ENCODE measurements at regions not wholly inside any gene's neighbourhood (a gene's known extent, or its start where the extent isn't known, plus 50 kb on each side); places are given as distances from the start of the nearest gene placed in this dataset.
"Not testable (repeated sequence)": the region's sequence is repeated elsewhere in the genome, so short reads cannot be mapped to it uniquely, and the experiment has no call there.

DNA sequence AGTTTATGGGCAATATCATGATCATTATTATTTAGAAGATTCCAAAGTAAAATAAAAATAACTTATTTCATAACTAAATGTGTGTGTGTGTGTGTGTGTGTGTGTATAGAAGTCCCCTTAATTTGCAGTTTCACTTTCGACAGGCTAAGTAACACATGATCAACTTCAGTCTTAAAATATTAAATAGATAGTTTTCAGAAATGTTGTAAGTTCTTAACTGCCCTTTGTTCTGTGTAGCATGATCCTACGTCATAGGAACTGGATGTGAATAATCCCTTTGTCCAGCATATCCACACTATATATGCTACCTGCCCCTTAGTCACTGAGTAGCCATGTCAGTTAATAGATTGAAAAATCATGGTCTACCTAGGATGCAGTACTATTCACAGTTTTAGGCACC lies 1863.5 kb upstream of the PCDH20 start:
- H2AFZ ChIP-seq (ENCODE audit: low read depth, low read length) = peak overlapping the region; percentile 48; the same call in 1 of the 2 replicates
- no peaks in the 10 kb centered on the region for H3K9me3 ChIP-seq (ENCODE audit: insufficient read depth, low read length)
- no peaks in the 10 kb centered on the region for H3K27me3 ChIP-seq (ENCODE audit: low read depth, low read length)
- H3K36me3 ChIP-seq (replicated peaks; ENCODE audit: low read depth, low read length) = no peaks in the 10 kb centered on the region
- no peak overlapping the region for H3K9ac ChIP-seq (ENCODE audit: low read length)
- no peak overlapping the region for H3K27ac ChIP-seq (ENCODE audit: low read length)
- H4K20me1 ChIP-seq (ENCODE audit: insufficient read depth, low read length) = no peaks in the 10 kb centered on the region
- no peaks in the 10 kb centered on the region for H3K79me2 ChIP-seq (ENCODE audit: low read length)
- no peak overlapping the region for H3K4me2 ChIP-seq (ENCODE audit: low read length)
- no peaks in the 10 kb centered on the region for H3K4me1 ChIP-seq (ENCODE audit: low read length)
- no peak overlapping the region for H3K4me3 ChIP-seq (ENCODE audit: low read length)
- no peak for TF ChIP-seq CTCF (IDR thresholded peaks at IDR 0.05; ENCODE audit: low read depth, low read length)
- TF ChIP-seq EZH2phosphoT487 (IDR thresholded peaks at IDR 0.05; ENCODE audit: low read depth) = no peak

GRCh38 chr13:63274772-63275171 lies 1859.1 kb upstream of the PCDH20 start:
- H3K79me2 ChIP-seq (ENCODE audit: low read length) = no peaks in the 10 kb centered on the region
- no peak overlapping the region for H3K4me2 ChIP-seq (ENCODE audit: low read length)
- no peak overlapping the region for H2AFZ ChIP-seq (ENCODE audit: low read depth, low read length)
- TF ChIP-seq CTCF (IDR thresholded peaks at IDR 0.05; ENCODE audit: low read depth, low read length) (no peak), EZH2phosphoT487 (IDR thresholded peaks at IDR 0.05; ENCODE audit: low read depth) (no peak)
- H3K27me3 ChIP-seq (ENCODE audit: low read depth, low read length) = no peaks in the 10 kb centered on the region
- no peaks in the 10 kb centered on the region for H4K20me1 ChIP-seq (ENCODE audit: insufficient read depth, low read length)
- H3K9me3 ChIP-seq (ENCODE audit: insufficient read depth, low read length) = no peaks in the 10 kb centered on the region
- H3K27ac ChIP-seq (ENCODE audit: low read length) = no peak overlapping the region
- H3K4me3 ChIP-seq (ENCODE audit: low read length) = no peak overlapping the region
- no peak overlapping the region for H3K9ac ChIP-seq (ENCODE audit: low read length)
- no peaks in the 10 kb centered on the region for H3K36me3 ChIP-seq (replicated peaks; ENCODE audit: low read depth, low read length)
- H3K4me1 ChIP-seq (ENCODE audit: low read length) = no peaks in the 10 kb centered on the region

DNA sequence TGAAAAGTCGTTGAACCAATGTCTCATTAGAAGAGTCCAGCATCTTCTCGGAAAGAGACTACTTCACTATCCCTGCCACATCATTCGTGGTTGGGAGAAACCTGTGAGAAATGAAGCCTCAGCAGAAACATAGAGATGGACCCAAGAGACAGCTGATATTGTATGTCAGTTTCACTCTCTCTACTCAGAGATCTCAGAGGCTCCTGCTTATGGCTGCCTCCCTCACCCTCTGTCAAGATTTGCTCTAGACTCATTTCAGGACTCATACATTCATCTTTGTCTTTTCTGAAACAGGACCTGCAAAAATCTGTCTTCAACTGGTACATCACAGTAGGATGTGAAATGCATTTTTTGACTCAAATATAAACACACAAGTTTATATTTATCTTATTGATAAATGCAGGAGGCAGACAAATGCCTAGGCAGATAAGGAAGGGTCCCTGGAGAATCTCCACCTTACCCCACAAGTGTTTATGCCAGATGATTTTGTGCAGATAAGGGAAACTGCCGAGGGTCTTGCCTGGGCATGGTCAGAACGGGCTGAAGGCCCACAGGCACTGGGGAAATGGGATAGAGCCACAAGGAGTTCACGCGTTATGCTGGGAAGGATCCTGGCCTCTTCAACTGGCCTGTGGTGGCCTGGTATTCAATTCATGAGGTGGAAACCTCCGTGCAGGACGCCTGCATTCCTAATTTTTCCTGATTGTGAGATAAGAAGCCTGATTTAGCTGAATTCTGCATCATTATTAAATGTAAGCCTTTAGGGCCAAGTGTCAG lies 1834.0 kb upstream of the PCDH20 start:
- Histone ChIP-seq H3K9me3 (ENCODE audit: insufficient read depth, low read length) (no peaks in the 10 kb centered on the region), H3K79me2 (ENCODE audit: low read length) (no peaks in the 10 kb centered on the region), H4K20me1 (ENCODE audit: insufficient read depth, low read length) (no peaks in the 10 kb centered on the region), H2AFZ (ENCODE audit: low read depth, low read length) (peak overlapping the region; percentile 55; the same call in 1 of the 2 replicates), H3K4me1 (ENCODE audit: low read length) (peaks cover 12% of the 10 kb centered on the region), H3K4me2 (ENCODE audit: low read length) (peak overlapping the region; percentile 40), H3K27me3 (ENCODE audit: low read depth, low read length) (no peaks in the 10 kb centered on the region), H3K36me3 (replicated peaks; ENCODE audit: low read depth, low read length) (no peaks in the 10 kb centered on the region), H3K9ac (ENCODE audit: low read length) (no peak overlapping the region), H3K4me3 (ENCODE audit: low read length) (no peak overlapping the region; the same call in 1 of the 2 replicates), H3K27ac (ENCODE audit: low read length) (no peak overlapping the region)
- TF ChIP-seq EZH2phosphoT487 (IDR thresholded peaks at IDR 0.05; ENCODE audit: low read depth) = no peak
- no peak for TF ChIP-seq CTCF (IDR thresholded peaks at IDR 0.05; ENCODE audit: low read depth, low read length)

- not testable (repeated sequence) for H3K36me3 ChIP-seq (replicated peaks; ENCODE audit: low read depth, low read length); H4K20me1 ChIP-seq (ENCODE audit: insufficient read depth, low read length); H3K4me2 ChIP-seq (ENCODE audit: low read length); H3K9me3 ChIP-seq (ENCODE audit: insufficient read depth, low read length); H3K9ac ChIP-seq (ENCODE audit: low read length); H3K79me2 ChIP-seq (ENCODE audit: low read length); H3K4me1 ChIP-seq (ENCODE audit: low read length); H3K27ac ChIP-seq (ENCODE audit: low read length); H2AFZ ChIP-seq (ENCODE audit: low read depth, low read length); H3K4me3 ChIP-seq (ENCODE audit: low read length); H3K27me3 ChIP-seq (ENCODE audit: low read depth, low read length)
Observed at GRCh38 chr13:63236667-63237396, 1821.2 kb upstream of the PCDH20 start.

DNA sequence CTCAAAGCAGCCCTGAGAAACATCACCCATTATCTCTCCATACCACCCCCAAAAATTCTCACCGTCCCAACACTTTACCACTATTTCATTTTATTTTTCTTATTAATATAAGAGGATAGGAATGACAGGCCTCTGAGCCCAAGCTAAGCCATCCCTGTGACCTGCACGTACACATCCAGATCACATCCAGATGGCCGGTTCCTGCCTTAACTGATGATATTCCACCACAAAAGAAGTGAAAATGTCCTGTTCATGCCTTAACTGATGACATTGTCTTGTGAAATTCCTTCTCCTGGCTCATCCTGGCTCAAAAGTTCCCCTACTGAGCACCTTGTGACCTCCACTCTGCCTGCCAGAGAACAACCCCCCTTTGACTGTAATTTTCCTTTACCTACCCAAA lies 1802.9 kb upstream of the PCDH20 start:
- not testable (repeated sequence) for H3K27me3 ChIP-seq (ENCODE audit: low read depth, low read length); H3K9me3 ChIP-seq (ENCODE audit: insufficient read depth, low read length); H3K9ac ChIP-seq (ENCODE audit: low read length); H3K79me2 ChIP-seq (ENCODE audit: low read length); H2AFZ ChIP-seq (ENCODE audit: low read depth, low read length); H3K36me3 ChIP-seq (replicated peaks; ENCODE audit: low read depth, low read length); H3K27ac ChIP-seq (ENCODE audit: low read length); H4K20me1 ChIP-seq (ENCODE audit: insufficient read depth, low read length); H3K4me2 ChIP-seq (ENCODE audit: low read length); H3K4me1 ChIP-seq (ENCODE audit: low read length); H3K4me3 ChIP-seq (ENCODE audit: low read length)
